ENCODE measurements at regions not wholly inside any gene's neighbourhood (a gene's known extent, or its start where the extent isn't known, plus 50 kb on each side); places are given as distances from the start of the nearest gene placed in this dataset.

DNA sequence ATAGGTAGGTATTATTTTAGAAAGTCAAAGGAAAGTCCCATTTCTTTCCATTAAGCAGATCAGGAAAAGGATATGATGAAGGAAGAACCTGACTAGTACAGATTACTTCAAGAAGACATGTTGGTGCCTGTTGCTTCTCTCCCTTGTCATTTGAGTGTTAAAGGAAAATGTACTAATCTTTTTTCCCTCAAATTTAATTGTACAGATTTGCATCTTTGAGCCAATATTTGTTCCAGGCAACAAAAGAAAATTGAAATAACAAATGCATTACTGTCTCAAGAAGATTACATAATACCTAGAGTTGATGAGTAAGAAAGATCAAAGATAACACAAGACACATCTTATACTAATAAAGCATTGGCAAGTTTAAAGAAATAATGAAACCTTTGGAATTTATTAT lies 566.9 kb upstream of the ZP4 start:
- H3K9me3 ChIP-seq (ENCODE audit: insufficient read depth, low read depth) = no peaks in the 10 kb centered on the region
- no peaks in the 10 kb centered on the region for H4K20me1 ChIP-seq (ENCODE audit: insufficient read depth)
- H3K79me2 ChIP-seq (ENCODE audit: low read depth) = no peaks in the 10 kb centered on the region
- BruUV-seq (replicated peaks) = no TSS peak
- H3K36me3 ChIP-seq (ENCODE audit: low read depth) = no peaks in the 10 kb centered on the region
- H3K4me2 ChIP-seq = no peak overlapping the region
- DNase-seq = no peak
- H3K4me3 ChIP-seq = no peak overlapping the region
- H3F3A ChIP-seq (ENCODE audit: insufficient read depth, low read depth) = no peaks in the 10 kb centered on the region
- H3K27me3 ChIP-seq (ENCODE audit: insufficient read depth, low read depth) = no peaks in the 10 kb centered on the region
- TF ChIP-seq EZH2 (IDR thresholded peaks at IDR 0.05; ENCODE audit: low read depth) = no peak
- TF ChIP-seq, protein P1, sequence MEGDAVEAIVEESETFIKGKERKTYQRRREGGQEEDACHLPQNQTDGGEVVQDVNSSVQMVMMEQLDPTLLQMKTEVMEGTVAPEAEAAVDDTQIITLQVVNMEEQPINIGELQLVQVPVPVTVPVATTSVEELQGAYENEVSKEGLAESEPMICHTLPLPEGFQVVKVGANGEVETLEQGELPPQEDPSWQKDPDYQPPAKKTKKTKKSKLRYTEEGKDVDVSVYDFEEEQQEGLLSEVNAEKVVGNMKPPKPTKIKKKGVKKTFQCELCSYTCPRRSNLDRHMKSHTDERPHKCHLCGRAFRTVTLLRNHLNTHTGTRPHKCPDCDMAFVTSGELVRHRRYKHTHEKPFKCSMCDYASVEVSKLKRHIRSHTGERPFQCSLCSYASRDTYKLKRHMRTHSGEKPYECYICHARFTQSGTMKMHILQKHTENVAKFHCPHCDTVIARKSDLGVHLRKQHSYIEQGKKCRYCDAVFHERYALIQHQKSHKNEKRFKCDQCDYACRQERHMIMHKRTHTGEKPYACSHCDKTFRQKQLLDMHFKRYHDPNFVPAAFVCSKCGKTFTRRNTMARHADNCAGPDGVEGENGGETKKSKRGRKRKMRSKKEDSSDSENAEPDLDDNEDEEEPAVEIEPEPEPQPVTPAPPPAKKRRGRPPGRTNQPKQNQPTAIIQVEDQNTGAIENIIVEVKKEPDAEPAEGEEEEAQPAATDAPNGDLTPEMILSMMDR (conservative IDR thresholded peaks at IDR 0.05) = no peak
- no peak overlapping the region for H2AFZ ChIP-seq
- intact Hi-C loops (cut with micrococcal nuclease; ENCODE audit: unreplicated experiment) = no loop called here
- ChIA-PET POLR2A (ENCODE audit: unreplicated experiment) (interaction anchor here (0.6 kb wide), 1 partner anchor 1260 kb away, joined by 3 read pairs; no protein-coding TSS in a partner anchor), CTCF (no interaction called here)
- H3K9me2 ChIP-seq (ENCODE audit: insufficient read depth) = no peaks in the 10 kb centered on the region
- no peaks in the 10 kb centered on the region for H3K4me1 ChIP-seq (replicated peaks; ENCODE audit: insufficient read depth)
- no peak overlapping the region for H3K27ac ChIP-seq

GRCh38 chr1:238451781-238452310 lies 561.1 kb upstream of the ZP4 start:
- H3K9me3 ChIP-seq (ENCODE audit: insufficient read depth, low read depth) = no peaks in the 10 kb centered on the region
- BruUV-seq (replicated peaks) = no TSS peak
- no peak for DNase-seq
- no peak overlapping the region for H3K4me2 ChIP-seq
- ChIA-PET CTCF (no interaction called here), POLR2A (ENCODE audit: unreplicated experiment) (no interaction called here)
- no peaks in the 10 kb centered on the region for H3K36me3 ChIP-seq (ENCODE audit: low read depth)
- H4K20me1 ChIP-seq (ENCODE audit: insufficient read depth) = no peaks in the 10 kb centered on the region
- no peak for TF ChIP-seq EZH2 (IDR thresholded peaks at IDR 0.05; ENCODE audit: low read depth)
- TF ChIP-seq, protein P1 (conservative IDR thresholded peaks at IDR 0.05) = no peak
- no peak overlapping the region for H2AFZ ChIP-seq
- H3K79me2 ChIP-seq (ENCODE audit: low read depth) = no peaks in the 10 kb centered on the region
- H3K4me3 ChIP-seq = no peak overlapping the region
- no peak overlapping the region for H3K27ac ChIP-seq
- no peaks in the 10 kb centered on the region for H3K9me2 ChIP-seq (ENCODE audit: insufficient read depth)
- no peaks in the 10 kb centered on the region for H3F3A ChIP-seq (ENCODE audit: insufficient read depth, low read depth)
- intact Hi-C loops (cut with micrococcal nuclease; ENCODE audit: unreplicated experiment) = no loop called here
- no peaks in the 10 kb centered on the region for H3K27me3 ChIP-seq (ENCODE audit: insufficient read depth, low read depth)
- no peaks in the 10 kb centered on the region for H3K4me1 ChIP-seq (replicated peaks; ENCODE audit: insufficient read depth)

DNA sequence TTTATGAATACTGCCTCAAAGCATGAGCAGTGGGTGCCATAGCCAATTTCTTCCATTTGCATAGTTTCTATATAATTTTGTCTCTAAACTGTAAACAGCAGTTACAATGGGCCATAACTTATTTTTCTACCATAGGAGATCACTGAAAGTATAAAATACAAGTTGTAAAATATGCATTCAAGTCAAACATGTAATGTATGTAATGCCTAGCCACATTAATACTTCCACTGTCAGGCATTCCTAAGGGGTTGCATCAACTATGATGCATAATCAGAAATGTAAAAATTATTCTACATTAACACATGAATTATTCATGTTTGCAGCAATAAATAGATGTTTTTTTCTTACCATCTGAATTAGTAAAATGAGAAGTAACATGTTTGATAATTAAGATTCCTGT lies 560.3 kb upstream of the ZP4 start:
- no peaks in the 10 kb centered on the region for H3K4me1 ChIP-seq (replicated peaks; ENCODE audit: insufficient read depth)
- H3F3A ChIP-seq (ENCODE audit: insufficient read depth, low read depth) = no peaks in the 10 kb centered on the region
- no peaks in the 10 kb centered on the region for H4K20me1 ChIP-seq (ENCODE audit: insufficient read depth)
- H3K27ac ChIP-seq = no peak overlapping the region
- H3K4me3 ChIP-seq = no peak overlapping the region
- no peak for DNase-seq
- no peak overlapping the region for H2AFZ ChIP-seq
- H3K4me2 ChIP-seq = no peak overlapping the region
- CTCF ChIA-PET = no interaction called here
- no peaks in the 10 kb centered on the region for H3K79me2 ChIP-seq (ENCODE audit: low read depth)
- intact Hi-C loops (cut with micrococcal nuclease; ENCODE audit: unreplicated experiment) = no loop called here
- no peaks in the 10 kb centered on the region for H3K9me3 ChIP-seq (ENCODE audit: insufficient read depth, low read depth)
- H3K36me3 ChIP-seq (ENCODE audit: low read depth) = no peaks in the 10 kb centered on the region
- no peak for TF ChIP-seq EZH2 (IDR thresholded peaks at IDR 0.05; ENCODE audit: low read depth)
- POLR2A ChIA-PET (ENCODE audit: unreplicated experiment) = no interaction called here
- H3K9me2 ChIP-seq (ENCODE audit: insufficient read depth) = no peaks in the 10 kb centered on the region
- no TSS peak for BruUV-seq (replicated peaks)
- no peaks in the 10 kb centered on the region for H3K27me3 ChIP-seq (ENCODE audit: insufficient read depth, low read depth)

GRCh38 chr1:238443687-238444086 lies 553.0 kb upstream of the ZP4 start:
- no peaks in the 10 kb centered on the region for H3F3A ChIP-seq (ENCODE audit: insufficient read depth, low read depth)
- no peak for TF ChIP-seq EZH2 (IDR thresholded peaks at IDR 0.05; ENCODE audit: low read depth)
- TF ChIP-seq, protein P1 (conservative IDR thresholded peaks at IDR 0.05) = no peak
- H3K79me2 ChIP-seq (ENCODE audit: low read depth) = no peaks in the 10 kb centered on the region
- H4K20me1 ChIP-seq (ENCODE audit: insufficient read depth) = no peaks in the 10 kb centered on the region
- H2AFZ ChIP-seq = no peak overlapping the region
- no peaks in the 10 kb centered on the region for H3K9me3 ChIP-seq (ENCODE audit: insufficient read depth, low read depth)
- no TSS peak for BruUV-seq (replicated peaks)
- no peaks in the 10 kb centered on the region for H3K36me3 ChIP-seq (ENCODE audit: low read depth)
- no peaks in the 10 kb centered on the region for H3K4me1 ChIP-seq (replicated peaks; ENCODE audit: insufficient read depth)
- H3K27ac ChIP-seq = no peak overlapping the region
- no peak for DNase-seq
- intact Hi-C loops (cut with micrococcal nuclease; ENCODE audit: unreplicated experiment) = no loop called here
- H3K4me2 ChIP-seq = no peak overlapping the region
- H3K27me3 ChIP-seq (ENCODE audit: insufficient read depth, low read depth) = no peaks in the 10 kb centered on the region
- POLR2A ChIA-PET (ENCODE audit: unreplicated experiment) = no interaction called here
- CTCF ChIA-PET = no interaction called here
- H3K9me2 ChIP-seq (ENCODE audit: insufficient read depth) = no peaks in the 10 kb centered on the region
- no peak overlapping the region for H3K4me3 ChIP-seq
